ENCODE measurements at regions not wholly inside any gene's neighbourhood (a gene's known extent, or its start where the extent isn't known, plus 50 kb on each side); places are given as distances from the start of the nearest gene placed in this dataset.
"Not testable (repeated sequence)": the region's sequence is repeated elsewhere in the genome, so short reads cannot be mapped to it uniquely, and the experiment has no call there.

DNA sequence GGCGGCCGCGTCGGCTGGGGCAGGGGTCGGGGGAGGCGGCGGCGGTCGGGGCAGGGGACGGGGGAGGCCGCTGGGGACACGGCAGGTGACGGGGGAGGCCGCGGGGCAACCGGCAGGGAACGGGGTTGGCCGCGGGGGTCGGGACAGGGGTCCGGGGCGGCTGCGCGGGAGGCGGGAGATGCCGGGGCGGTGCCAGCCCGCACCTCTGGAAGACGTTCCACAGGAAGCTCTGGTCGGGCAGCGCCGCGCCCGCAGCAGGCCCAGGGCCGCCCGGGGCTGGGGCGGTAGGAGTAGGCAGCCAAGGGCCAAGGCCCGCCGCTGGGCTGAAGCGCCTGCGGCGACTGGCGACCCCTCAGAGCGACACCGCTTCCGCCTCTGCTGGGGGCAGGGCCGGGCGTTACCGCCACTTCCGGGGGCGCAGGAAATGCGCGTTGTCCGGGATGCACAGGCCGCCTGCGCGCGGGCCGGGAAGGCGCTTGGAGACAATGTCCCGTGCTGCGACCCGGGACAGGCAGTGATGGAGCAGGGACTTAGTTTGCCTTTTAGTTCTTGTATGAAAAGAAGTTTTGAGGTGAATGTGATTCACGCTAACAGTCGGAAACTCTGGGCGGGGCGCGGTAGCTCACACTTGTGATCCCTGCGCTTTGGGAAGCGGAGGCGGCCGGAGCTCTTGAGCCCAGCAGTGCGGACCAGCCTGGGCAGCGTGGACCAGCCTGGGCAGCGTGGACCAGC lies 110.0 kb upstream of the LPCAT1 start:
- DNase-seq = peak; percentile 29 to 60 (median 47)

DNA sequence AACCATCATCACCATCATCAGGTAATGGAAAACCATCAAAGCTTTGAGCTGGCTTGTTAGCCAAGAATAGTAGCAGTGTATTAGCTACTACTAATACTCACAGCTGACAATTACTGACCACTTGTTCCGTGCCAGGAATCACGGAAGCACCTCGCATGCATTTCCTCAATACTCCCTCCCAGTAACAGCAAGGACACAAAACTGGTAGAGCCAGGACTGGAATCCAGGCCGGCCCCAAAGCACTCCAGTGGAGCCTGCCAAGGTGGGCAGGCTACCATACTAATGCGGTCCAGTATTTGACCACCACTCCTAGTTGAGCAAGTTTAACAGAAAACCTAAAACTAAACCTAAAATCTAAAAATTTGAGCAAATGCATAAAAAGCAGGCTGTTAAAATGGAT lies 107.2 kb upstream of the LPCAT1 start:
- DNase-seq = not testable (repeated sequence)

DNA sequence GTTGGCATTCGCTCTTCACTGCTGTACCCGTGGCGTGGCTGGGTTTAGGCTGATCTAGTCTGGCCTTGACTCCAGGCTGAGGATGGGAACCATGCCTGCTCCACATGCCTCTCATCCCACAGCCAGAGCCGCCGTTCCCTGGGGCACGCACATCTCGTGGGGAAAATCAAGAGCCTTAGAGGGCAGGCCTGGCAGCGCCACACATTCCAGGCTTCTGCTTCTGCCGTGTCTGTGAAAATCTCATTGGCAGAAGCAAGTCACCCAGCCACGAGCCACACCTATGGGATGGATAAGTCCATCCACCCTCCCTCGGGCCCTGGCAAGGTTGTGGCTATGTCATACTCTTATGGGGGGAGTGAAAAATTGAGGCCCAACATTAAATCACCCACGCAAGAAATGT lies 102.6 kb upstream of the LPCAT1 start:
- not testable (repeated sequence) for DNase-seq

DNA sequence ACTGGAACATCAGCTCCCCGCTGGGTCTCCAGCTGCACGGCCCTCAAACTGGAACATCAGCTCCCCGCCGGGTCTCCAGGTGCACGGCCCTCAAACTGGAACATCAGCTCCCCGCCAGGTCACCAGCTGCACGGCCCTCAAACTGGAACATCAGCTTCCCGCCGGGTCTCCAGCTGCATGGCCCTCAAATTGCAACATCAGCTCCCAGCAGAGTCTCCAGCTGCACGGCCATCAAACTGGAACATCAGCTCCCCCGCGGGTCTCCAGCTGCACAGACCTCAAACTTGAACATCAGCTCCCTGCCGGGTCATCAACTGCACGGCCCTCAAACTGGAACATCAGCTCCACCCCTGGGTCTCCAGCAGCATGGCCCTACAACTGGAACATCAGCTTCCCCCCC lies 95.8 kb upstream of the LPCAT1 start:
- DNase-seq = not testable (repeated sequence)

DNA sequence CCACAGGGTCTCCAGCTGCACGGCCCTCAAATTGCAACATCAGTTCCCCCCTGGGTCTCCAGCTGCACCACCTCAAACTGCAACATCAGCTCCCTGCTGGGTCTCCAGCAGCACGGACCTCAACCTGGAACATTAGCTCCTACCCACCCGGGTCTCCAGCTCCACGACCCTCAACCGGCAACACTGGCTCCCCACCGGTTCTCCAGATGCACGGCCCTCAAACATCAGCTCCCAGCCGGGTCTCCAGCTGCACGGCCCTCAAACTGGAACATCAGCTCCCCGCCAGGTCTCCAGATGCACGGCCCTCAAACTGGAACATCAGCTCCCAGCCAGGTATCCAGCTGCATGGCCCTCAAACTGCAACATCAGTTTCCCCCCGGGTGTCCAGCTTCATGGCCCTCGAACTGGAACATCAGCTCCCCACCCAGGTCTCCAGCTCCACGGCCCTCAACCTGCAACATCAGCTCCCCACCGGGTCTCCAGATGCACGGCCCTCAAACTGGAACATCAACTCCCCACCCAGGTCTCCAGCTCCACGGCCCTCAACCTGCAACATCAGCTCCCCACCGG lies 94.6 kb upstream of the LPCAT1 start:
- DNase-seq = not testable (repeated sequence)

DNA sequence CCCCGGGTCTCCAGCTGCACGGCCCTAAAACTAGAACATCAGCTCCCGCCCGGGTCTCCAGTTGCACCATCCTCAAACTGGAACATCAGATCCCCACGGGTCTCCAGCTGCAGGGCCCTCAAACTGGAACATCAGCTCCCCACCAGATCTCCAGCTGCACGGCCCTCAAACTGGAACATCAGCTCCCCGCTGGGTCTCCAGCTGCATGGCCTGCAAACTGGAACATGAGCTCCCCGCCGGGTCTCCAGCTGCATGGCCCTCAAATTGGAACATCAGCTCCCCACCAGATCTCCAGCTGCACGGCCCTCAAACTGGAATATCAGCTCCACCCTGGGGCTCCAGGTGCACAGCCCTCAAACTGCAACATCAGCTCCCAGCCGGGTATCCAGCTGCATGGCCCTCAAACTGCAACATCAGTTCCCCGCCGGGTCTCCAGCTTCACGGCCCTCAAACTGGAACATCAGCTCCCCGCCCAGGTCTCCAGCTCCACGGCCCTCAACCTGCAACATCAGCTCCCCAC lies 93.5 kb upstream of the LPCAT1 start:
- not testable (repeated sequence) for DNase-seq

DNA sequence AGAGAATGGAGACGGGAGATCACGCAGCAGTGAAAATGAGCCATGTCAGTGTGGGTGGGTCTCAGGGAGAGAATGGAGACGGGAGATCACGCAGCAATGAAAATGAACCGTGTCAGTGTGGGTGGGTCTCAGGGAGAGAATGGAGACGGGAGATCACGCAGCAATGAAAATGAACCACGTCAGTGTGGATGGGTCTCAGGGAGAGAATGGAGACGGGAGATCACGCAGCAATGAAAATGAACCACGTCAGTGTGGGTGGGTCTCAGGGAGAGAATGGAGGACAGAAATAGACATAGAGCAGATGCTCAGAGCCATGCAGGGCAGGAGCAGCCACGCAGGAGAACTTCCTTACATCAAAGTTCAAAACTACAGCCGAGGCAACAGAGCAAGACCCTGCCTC lies 89.8 kb upstream of the LPCAT1 start:
- DNase-seq = not testable (repeated sequence)

DNA sequence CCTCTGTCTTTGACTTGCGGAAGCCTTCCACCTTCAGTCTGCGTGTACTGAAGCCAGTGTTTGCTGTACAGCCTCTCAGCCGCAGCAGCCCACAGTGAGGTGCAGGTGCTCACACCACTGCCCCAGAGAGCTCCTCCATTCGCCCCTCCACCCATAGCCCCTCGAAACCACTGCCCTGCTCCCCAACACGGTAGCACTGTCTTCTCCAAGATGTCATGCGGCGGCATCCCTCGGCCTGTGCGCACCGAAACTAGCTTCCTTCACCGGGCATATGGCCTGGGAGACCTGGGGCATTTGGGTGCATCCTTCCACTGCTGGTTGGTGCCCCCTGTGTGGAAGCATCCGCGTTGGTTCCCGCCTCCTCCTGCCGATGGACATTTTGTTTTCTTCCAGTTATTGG lies 86.8 kb upstream of the LPCAT1 start:
- DNase-seq = not testable (repeated sequence)

DNA sequence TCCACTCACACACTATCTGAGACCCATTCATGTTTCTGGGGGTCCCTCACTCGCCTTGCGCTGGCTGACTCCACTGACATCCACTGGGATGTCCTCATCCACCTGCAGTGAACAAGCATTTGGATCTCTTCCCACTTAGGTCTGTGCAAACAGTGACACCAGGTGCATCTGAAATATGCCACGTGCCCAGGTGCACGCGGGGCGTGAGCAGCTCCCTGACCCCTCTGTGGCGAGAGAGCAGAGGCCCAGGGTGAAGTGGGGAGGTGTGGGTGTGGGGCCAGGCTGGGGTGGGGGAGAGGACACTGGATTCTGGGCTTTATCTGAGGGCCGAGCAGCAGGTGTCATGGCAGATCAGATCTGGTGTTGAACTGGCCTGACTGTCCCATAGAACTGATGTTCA lies 85.4 kb upstream of the LPCAT1 start:
- not testable (repeated sequence) for DNase-seq

DNA sequence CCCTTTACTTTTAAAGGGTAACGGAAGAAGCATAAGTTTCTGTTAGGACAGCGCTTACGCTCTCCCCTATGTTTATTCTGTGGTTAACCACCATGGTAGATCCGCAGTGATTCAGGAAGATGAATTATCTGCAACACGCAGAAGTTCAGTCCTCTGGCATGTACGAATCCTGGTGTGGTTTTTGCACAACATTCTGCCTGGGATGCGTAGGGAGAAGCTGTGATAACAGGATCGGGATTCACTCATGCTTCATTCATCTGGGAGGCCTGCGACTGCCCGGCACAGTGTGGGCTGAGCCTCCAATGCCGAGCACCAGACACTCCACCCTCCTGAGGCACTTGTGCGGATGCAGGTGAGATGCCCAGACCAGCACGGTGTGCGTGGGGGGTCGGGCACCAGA lies 84.6 kb upstream of the LPCAT1 start:
- not testable (repeated sequence) for DNase-seq

DNA sequence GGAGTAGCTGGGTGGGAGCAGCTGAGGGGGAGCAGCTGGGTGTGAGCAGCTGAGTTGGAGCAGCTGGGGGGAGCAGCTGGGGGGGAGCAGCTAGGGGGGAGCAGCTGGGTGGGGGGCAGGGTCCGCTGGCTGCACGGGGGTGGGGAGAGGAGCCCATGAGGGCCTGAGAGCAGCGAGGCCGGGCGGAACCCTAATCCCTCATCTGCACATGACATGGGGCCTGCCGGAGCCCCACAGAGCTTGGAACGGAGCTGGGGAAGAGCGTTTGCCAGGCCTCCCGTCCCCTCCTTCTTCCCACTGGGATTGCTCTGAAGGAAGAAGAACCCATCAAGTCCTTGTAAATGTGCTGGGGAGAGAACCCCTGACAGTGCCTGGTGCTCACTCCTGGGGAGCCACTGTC lies 83.2 kb upstream of the LPCAT1 start:
- not testable (repeated sequence) for DNase-seq

DNA sequence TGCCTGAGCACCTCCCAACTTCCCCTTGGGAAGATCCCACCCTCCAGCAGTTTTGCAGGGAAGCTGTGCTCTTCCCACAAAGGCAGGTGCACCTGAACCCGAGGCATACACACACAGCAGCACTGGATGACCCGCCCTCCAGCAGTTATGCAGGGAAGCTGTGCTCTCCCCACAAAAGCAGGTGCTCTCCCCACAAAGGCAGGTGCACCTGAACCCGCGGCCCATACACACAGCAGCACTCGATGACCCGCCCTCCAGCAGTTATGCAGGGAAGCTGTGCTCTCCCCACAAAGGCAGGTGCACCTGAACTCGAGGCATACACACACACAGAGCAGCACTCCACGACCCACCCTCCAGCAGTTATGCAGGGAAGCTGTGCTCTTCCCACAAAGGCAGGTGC lies 80.2 kb upstream of the LPCAT1 start:
- not testable (repeated sequence) for DNase-seq

DNA sequence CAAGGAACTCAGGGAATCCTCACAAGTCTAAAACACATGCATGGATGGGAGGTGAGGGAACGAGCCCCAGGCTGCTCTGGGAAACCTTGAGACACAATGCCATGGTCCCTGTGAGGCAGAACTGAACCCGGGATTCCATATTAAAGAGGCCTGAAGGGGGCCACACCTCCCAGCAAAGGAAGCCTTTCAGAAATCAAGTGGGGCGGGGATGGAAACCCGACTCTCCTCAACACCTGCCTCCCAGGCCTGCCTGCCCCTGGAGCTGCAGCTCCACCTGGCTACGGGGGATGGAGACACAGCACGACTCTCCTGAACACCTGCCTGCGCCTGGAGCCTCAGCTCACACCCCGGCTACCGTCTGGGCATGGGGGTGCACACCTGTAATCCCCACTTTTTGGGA lies 77.8 kb upstream of the LPCAT1 start:
- not testable (repeated sequence) for DNase-seq

DNA sequence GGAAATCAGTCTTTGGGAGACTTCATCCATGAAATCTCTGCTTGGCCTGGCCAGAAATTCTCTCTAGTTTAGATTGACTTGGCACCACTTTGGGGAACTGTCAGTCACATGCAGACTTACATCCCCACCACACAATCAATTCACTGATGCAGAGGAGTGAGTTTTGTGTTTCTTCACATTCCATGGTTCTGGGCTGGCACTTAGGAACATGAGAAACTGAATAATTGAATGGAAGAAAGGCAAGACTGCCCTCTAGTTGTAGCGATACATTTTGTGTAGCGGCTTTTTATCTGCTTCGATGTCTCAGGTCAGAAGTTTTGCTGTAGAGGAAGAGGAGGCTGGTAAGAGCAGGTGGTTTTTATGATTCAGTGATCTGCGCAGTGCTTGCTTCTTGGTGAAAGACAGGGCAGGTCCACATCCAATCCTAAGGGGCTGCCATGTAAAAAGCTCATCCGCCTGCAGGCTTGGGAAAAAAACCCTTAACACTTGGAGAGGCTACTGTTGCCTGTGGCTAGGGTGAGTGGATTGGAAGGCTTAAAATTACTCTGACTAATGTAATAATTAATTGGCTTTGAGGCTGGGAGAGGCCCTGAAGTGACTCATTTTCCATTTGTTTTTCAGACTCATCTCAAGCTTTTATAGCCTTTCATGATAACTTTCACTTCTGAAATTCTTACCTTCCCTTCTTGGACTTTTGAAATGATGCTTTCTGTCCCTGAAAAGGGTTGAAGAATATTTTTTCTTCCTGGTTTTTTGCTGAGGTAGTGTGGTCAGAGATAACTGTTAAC lies 75.4 kb upstream of the LPCAT1 start:
- DNase-seq = not testable (repeated sequence)

DNA sequence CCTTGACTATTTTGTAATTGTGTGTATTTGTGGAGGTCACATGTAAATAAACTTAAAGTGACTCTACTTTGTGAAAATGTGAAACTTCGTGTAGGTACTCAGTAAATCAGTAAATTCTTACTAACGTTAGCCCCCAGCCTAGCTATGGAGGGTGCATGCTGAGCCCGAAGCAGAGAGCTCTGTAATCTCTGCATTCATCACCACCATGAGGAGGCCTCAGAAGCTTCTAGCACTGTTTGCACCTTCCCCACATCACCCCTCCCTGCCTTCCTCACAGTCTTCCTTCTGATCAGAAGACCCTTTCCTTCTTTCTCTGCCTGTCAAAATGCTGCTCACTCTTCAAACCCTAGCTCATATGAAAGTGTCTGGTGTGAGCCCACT lies 73.3 kb upstream of the LPCAT1 start:
- DNase-seq = not testable (repeated sequence)

DNA sequence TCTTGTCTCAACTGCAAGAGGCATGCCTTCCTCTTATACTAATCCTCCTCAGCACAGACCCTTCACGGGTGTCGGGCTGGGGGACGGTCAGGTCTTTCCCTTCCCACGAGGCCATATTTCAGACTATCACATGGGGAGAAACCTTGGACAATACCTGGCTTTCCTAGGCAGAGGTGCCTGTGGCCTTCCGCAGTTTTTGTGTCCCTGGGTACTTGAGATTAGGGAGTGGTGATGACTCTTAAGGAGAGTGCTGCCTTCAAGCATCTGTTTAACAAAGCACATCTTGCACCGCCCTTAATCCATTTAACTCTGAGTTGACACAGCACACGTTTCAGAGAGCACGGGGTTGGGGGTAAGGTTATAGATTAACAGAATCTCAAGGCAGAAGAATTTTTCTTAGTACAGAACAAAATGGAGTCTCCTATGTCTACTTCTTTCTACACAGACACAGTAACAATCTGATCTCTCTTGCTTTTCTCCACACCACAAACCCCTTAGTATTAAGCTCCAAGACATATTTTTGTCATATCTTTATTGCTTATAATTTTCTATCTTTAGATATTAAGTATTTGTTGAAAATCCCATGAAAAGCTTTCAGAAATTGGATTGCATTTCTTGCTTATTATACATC lies 72.8 kb upstream of the LPCAT1 start:
- not testable (repeated sequence) for DNase-seq

DNA sequence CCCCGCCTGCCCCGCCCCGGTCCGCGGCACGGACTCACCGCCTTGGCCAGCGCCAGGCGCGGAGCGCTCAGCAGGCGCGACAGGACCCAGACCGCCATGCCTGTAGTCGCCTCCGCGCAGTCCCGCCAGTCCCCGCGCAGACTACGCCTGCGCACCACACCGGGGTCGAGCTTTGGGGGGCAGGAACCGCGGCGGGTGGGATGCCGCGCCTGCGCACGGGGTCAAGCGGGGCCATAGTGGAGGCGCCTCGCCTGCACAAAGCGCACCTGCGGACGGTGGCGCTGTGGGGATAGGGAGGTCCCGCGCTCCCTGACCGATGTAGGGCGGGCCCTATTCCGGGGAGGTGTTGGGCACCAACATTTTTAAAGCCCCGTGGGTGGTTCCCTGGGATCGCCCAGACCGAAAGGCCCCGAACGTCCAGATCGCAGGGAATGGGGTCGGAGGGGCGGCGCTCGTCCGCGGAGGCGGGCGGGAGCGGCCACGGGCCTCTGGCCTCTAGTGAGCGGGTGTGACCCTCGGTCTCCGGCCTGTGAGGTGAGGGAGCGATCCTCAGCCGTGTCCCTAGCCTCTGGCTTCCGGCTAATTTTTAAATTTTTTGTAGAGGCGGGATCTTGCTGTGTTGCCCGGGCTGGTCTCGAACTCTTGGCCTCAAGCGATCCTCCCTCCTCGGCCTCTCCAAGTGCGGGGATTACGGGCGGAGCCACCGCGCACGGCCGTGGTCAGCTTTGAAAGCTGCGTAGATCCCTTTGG lies 70.8 kb upstream of the LPCAT1 start:
- peak; percentile 14 to 65 (median 54) for DNase-seq

DNA sequence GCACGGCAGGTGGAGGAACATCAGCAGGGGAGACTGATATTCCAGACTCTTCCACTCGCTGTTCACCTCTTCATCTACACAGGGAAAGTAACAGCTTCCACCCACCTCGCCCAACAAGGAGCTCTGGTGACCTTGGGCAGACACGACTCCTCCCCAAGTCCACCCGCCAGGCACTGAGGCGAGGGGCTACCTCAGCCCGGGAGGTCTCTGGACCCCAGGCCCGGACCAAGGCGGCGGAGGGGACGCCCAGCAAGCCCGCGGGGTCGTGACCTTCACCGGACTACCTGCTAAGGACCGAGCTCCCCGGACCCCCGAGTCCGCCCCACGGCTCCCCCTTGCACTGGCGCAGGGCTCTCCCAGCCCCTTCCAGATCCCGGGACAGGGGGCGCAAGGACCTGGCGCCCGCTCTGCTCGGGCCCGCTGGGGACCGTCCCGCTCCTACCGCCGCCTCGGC lies 70.2 kb upstream of the LPCAT1 start:
- no peak for DNase-seq

DNA sequence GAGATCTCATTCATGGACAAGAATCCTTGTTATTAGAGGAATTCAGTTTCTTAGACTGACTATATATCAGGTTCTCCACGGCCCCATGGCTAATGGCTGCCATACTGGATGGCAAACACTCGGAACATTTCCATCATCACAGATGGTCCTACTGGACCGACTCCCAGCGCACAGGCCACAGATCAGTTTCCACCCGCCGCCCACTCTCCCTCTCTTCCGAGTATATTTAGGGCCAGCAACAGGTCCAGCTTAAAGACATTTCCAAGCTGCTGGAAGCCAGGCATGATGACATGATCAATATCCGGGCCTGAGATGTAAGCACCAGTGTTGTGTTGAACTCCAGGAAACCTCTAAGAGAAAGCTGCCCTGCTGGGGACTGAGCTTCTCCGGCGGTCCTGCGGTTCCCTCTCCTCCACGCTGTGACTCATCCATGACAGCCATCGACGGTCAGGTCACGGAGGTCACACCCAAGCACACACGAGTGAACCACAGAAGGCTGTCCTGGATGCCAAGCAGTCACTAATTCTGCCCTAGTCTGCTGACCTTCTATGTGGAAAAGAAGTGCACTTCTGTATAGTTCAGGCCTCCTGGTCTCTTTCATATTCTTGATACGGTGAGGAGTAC lies 64.4 kb upstream of the LPCAT1 start:
- not testable (repeated sequence) for DNase-seq

DNA sequence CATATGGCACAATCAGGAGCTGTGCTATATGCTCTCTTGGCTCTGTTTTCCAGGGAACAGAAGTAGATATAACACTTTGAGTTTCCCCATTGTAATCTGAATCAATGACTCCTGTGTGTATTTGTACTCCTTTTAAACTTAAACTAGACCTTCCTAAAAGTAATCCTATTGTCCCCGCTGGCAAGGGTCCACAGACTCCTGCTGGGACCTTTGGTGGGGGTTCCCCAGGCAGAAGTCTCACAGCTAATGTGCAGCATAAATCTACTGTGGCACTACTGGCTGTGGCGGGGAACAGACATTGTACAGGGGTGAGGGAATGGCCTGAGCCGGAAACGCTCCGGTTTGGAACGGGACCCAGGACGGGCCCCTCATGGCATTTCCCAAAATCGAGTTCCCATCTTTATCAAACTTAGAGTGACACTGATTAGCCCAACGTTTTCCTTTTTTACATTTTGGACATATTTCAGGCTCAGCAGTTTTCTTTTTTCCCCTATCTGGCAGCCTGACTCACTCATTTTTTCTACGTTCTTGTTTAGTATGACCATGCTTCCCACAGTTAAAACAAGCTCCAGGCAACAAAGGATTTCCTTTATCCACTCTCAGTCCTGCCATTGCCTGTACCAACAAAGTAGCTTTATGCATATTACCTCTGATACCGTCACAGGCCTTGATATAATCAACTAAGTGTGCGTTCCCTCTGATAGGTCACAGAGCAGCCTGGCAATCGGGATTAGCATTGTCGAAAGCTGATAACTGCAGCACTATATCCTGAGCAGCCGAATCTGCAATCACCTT lies 59.5 kb upstream of the LPCAT1 start:
- DNase-seq = not testable (repeated sequence)

DNA sequence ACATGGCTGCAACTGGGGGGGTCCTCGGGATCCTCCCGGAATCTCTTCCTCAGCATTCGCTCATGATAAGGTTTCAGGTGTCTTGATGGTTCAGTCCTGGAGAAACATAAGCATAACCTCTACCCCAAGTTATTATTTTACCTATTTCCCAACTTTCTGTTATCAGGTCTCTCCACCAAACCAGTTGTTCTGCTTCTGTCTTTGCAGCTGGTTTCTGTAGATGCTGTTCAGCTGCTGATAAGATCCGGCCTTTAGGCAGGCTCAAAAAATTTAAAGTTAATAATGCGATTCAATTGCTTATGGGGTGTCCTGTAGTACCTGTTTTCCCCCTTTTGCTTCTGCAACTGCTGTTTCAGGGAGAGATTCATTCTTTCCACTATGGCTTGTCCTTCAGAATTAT lies 55.6 kb upstream of the LPCAT1 start:
- not testable (repeated sequence) for DNase-seq

All from activated naive CD4-positive, alpha-beta T cell (primary cell).